Muscle of back (tissue), 3 donors: ENCODE measurements at regions not wholly inside any gene's neighbourhood (a gene's known extent, or its start where the extent isn't known, plus 50 kb on each side); places are given as distances from the start of the nearest gene placed in this dataset.
"Not testable (repeated sequence)": the region's sequence is repeated elsewhere in the genome, so short reads cannot be mapped to it uniquely, and the experiment has no call there.

ENCODE experiments used
- DNase-seq, 3 donors: peaks; one replicate each; pipeline versions ENCODE4 v3.0.0 to v3.0.0-alpha.2; 2013

DNA sequence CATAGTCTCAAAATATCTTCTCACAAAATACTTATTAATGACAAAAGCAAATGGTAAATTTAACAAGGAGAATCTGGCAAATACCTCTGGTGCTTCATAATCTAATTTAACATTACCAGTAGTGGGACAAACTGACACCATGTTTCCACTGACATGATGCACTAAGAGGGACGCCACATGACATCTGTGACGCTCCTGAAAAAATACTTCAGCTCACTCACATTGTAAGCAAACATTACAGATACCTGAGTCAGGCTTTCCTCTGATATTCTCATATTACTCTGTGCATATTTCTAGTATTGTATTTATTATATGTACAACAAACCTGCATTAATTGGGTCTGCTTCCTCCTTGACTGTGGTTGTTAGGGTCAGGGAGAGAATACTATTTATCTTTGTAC lies 56.7 kb upstream of the OSMR start:
- no peak for DNase-seq

GRCh38 chr5:38789777-38790176 lies 56.0 kb upstream of the OSMR start:
- no peak for DNase-seq

DNA sequence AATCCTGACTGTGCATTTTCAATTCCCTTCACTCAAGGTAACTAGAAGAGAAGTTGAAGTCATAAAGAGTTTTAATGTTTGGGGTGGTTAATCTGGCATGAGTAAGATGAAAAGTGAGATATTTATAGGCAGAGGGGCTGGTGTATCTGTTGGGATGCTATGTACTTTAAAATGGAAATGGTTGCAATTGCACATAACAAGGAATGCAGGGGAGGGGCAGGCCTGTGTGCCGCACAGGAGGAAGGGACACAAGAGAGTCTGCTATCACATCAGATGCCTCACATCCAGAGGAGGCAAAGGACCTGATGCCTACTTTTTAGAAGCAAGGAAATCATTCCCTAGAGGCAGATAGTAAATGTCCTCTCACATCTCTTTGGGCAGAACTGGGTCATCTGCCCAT lies 55.5 kb upstream of the OSMR start:
- DNase-seq, result no peak

GRCh38 chr5:38790891-38791290 lies 54.9 kb upstream of the OSMR start:
- no peak for DNase-seq

GRCh38 chr5:38793099-38793498 lies 52.7 kb upstream of the OSMR start:
- DNase-seq, result no peak

DNA sequence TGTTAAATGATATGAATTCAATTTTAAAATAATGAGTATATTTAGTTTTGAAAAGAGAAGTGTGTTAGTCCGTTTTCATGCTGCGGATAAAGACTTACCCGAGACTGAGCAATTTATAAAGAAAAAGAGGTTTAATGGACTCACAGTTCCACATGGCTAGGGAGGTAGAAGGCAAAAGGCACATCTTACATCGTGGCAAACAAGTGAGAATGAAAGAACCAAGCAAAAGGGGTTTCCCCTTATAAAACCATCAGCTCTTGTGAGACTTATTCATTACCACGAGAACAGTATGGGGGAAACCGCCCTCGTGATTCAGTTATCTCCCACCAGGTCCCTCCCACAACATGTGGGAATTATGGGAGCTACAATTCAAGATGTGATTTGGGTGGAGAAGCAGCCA lies 51.8 kb upstream of the OSMR start:
- not testable (repeated sequence) for DNase-seq

DNA sequence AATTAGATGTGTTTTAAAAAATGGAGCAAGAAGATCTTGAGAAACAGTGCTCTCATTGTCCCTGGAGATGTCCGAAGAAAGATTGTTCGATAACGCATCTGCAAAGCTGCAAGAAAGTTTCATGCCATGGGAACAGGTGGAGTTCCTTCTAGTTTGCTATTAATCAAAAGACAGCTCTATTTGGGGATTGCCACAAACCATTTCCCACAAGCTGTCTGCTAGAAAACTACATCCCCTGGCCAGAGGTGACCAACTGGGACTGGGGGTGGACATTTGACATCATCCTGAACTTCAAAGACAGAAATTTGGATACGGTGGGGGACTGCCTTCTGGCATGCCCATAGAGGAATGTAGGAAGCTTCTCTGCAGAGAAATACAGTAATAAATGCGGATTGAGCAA lies 50.8 kb upstream of the OSMR start:
- DNase-seq, result no peak

DNA sequence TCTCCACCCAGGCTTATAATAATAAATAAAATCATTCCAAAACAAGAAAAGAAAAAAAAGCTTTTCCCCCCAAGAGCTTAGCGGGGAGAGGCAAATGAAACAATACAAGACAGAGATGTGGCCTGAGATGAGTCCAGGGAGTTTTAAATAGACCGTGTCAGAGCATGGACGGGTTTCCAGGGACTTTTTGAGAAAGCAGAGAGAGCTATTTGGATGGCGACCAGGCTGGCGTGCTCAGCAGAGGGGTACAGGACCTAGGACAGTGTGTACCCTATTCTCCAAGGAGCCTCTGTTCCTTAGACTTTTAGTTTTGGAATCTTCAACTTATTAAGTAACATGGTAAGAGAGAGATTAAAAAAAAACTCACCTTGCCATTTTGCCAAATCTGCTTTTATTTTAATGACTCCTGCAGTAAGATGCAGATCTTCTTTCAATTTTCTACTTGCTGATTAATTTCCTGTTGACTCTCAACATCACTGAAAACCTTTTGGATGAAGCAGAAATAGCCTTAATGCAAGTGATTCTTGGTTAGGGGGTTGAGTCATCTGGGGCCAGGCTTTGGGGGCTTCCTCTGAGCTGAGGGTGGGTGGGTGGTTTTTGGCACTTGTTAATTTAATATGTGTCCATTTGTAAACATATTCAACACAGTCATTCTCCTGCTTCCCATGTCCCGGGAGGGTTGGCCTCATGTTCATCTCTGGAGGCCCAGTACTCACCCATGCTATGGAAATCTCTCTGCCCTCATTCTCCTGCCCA lies 49.6 kb upstream of the OSMR start:
- peak in 1 of 3 donors; percentile 55 for DNase-seq
